ENCODE measurements at regions not wholly inside any gene's neighbourhood (a gene's known extent, or its start where the extent isn't known, plus 50 kb on each side); places are given as distances from the start of the nearest gene placed in this dataset.

- Histone ChIP-seq H2AFZ (replicated peaks; ENCODE audit: low read length, poor library complexity) (no peak overlapping the region), H2AK9ac (replicated peaks; ENCODE audit: low read depth, low read length, poor library complexity) (no peak overlapping the region), H3K18ac (ENCODE audit: low read depth, low read length) (no peak overlapping the region), H2BK5ac (ENCODE audit: low read depth, low read length, poor library complexity, severe bottlenecking) (no peak overlapping the region), H3K4me2 (ENCODE audit: low read depth, low read length) (no peak overlapping the region), H4K5ac (ENCODE audit: low read depth, low read length) (no peak overlapping the region), H2BK20ac (ENCODE audit: low read depth, low read length) (no peak overlapping the region), H2BK15ac (ENCODE audit: low read depth, low read length) (no peak overlapping the region), H4K20me1 (ENCODE audit: insufficient read depth, low read length) (no peaks in the 10 kb centered on the region), H3K36me3 (ENCODE audit: control insufficient read depth, insufficient read depth, low read length) (peaks cover 1% of the 10 kb centered on the region; the same call in 1 of the 2 replicates), H3K9me1 (ENCODE audit: insufficient read depth, low read length) (no peaks in the 10 kb centered on the region), H2AK5ac (ENCODE audit: low read depth, low read length) (no peak overlapping the region), H3K27ac (ENCODE audit: insufficient read depth, low read length) (no peak overlapping the region), H3K9ac (ENCODE audit: low read depth, low read length) (no peak overlapping the region), H3K23ac (ENCODE audit: low read depth, low read length) (no peak overlapping the region), H4K91ac (ENCODE audit: insufficient read depth, low read depth, low read length) (no peak overlapping the region), H3K4ac (ENCODE audit: low read depth, low read length) (no peak overlapping the region), H4K8ac (ENCODE audit: low read depth in 2 of 2, low read length in 2 of 2) (peak overlapping the region in 1 of 2 experiments; percentile 5; a peak in 1 of 4 replicates), H2BK120ac (ENCODE audit: low read depth, low read length) (no peak overlapping the region), H3K79me1 (ENCODE audit: low read depth in 1 of 2, low read length in 2 of 2) (no peaks in the 10 kb centered on the region), H3K4me3 (ENCODE audit: insufficient read depth, low read depth, low read length) (no peak overlapping the region), H3K9me3 (ENCODE audit: control insufficient read depth, insufficient read depth, low read length) (peaks cover 4% of the 10 kb centered on the region; the same call in 1 of the 2 replicates), H3K4me1 (ENCODE audit: control insufficient read depth, insufficient read depth, low read length) (no peaks in the 10 kb centered on the region), H3K56ac (ENCODE audit: extremely low read depth, insufficient read depth, low read length) (0 out of 2 replicates have a peak overlapping the region, but pooled peaks have one; percentile 6), H3K14ac (replicated peaks; ENCODE audit: low read depth, low read length) (no peak overlapping the region), H3K27me3 (ENCODE audit: control insufficient read depth, insufficient read depth, low read length) (no peaks in the 10 kb centered on the region)
- ChIA-PET CTCF (no interaction called here), POLR2A (ENCODE audit: unreplicated experiment) (no interaction called here)
- ATAC-seq (ENCODE audit: low read depth) (no peak), DNase-seq (no peak)
- WGBS, 2 experiments (ENCODE audit: extremely low coverage in 2 of 2, insufficient read length in 1 of 2): 100% methylated on average over 1 of the region's 3 CpGs; no CpG with 5 or more reads in 1 of the 2 experiments
- intact Hi-C loops (cut with micrococcal nuclease): no loop called here
- in situ Hi-C loops (cut with MboI; ENCODE audit: low sequenced_read_pairs): no loop called here
- no peak for TF ChIP-seq MAFK (IDR thresholded peaks at IDR 0.05; ENCODE audit: low read depth, low read length)
- no peak for TF ChIP-seq RFX5 (IDR thresholded peaks at IDR 0.05; ENCODE audit: low read depth, low read length)
- no peak for TF ChIP-seq USF2 (IDR thresholded peaks at IDR 0.05; ENCODE audit: low read depth, low read length)
- no peak for TF ChIP-seq CEBPB (IDR thresholded peaks at IDR 0.05; ENCODE audit: low read depth, low read length)
- no peak for TF ChIP-seq MXI1 (IDR thresholded peaks at IDR 0.05; ENCODE audit: borderline replicate concordance, low read depth, low read length)
- TF ChIP-seq RAD21 (IDR thresholded peaks at IDR 0.05; ENCODE audit: low read length): no peak
- TF ChIP-seq BHLHE40 (IDR thresholded peaks at IDR 0.05; ENCODE audit: low read depth, low read length): no peak
- no peak for TF ChIP-seq CTCF (conservative IDR thresholded peaks at IDR 0.05; ENCODE audit: low read depth, low read length)
- no peak for TF ChIP-seq NFE2L2 (IDR thresholded peaks at IDR 0.05; ENCODE audit: low read depth, low read length)
- dilution Hi-C loops (cut with HindIII; ENCODE audit: low sequenced_read_pairs, unreplicated experiment): no loop called here
- BruUV-seq (replicated peaks): no TSS peak
Measured at GRCh38 chr7:67344481-67345193, 348.0 kb downstream of the TYW1 start.

Data from IMR-90 (cell line).